ENCODE measurements at regions not wholly inside any gene's neighbourhood (a gene's known extent, or its start where the extent isn't known, plus 50 kb on each side); places are given as distances from the start of the nearest gene placed in this dataset.

GRCh38 chr1:14380408-14380807 lies 218.1 kb upstream of the KAZN start:
- TF ChIP-seq CTCF (IDR thresholded peaks at IDR 0.05; ENCODE audit: insufficient read depth, low read length, missing control alignments), result no peak
- no peak overlapping the region for H3K4me3 ChIP-seq (ENCODE audit: low read depth, low read length)
- CTCF ChIA-PET, result no interaction called here
- POLR2A ChIA-PET, result no interaction called here
- DNase-seq (ENCODE audit: low read depth, low spot score), result no peak

- CTCF ChIA-PET, result no interaction called here
- no peak overlapping the region for H3K4me3 ChIP-seq (ENCODE audit: low read depth, low read length)
- POLR2A ChIA-PET, result no interaction called here
- TF ChIP-seq CTCF (IDR thresholded peaks at IDR 0.05; ENCODE audit: insufficient read depth, low read length, missing control alignments), result no peak
- DNase-seq (ENCODE audit: low read depth, low spot score), result no peak
Observed at GRCh38 chr1:14390816-14391215, 207.7 kb upstream of the KAZN start.

- ChIA-PET CTCF (no interaction called here), POLR2A (no interaction called here)
- DNase-seq (ENCODE audit: low read depth, low spot score), result no peak
- no peak for TF ChIP-seq CTCF (IDR thresholded peaks at IDR 0.05; ENCODE audit: insufficient read depth, low read length, missing control alignments)
- no peak overlapping the region for H3K4me3 ChIP-seq (ENCODE audit: low read depth, low read length)
Observed at GRCh38 chr1:14392161-14392858, 206.2 kb upstream of the KAZN start.

GRCh38 chr1:14392859-14393365 lies 205.6 kb upstream of the KAZN start:
- DNase-seq (ENCODE audit: low read depth, low spot score), result no peak
- no peak overlapping the region for H3K4me3 ChIP-seq (ENCODE audit: low read depth, low read length)
- TF ChIP-seq CTCF (IDR thresholded peaks at IDR 0.05; ENCODE audit: insufficient read depth, low read length, missing control alignments), result no peak
- ChIA-PET POLR2A (no interaction called here), CTCF (no interaction called here)

GRCh38 chr1:14396100-14396499 lies 202.4 kb upstream of the KAZN start:
- no peak for TF ChIP-seq CTCF (IDR thresholded peaks at IDR 0.05; ENCODE audit: insufficient read depth, low read length, missing control alignments)
- no peak overlapping the region for H3K4me3 ChIP-seq (ENCODE audit: low read depth, low read length)
- CTCF ChIA-PET, result no interaction called here
- POLR2A ChIA-PET, result no interaction called here
- DNase-seq (ENCODE audit: low read depth, low spot score), result no peak

- no peak for DNase-seq (ENCODE audit: low read depth, low spot score)
- POLR2A ChIA-PET, result no interaction called here
Observed at GRCh38 chr1:14403961-14404645, 194.4 kb upstream of the KAZN start.

More at GRCh38 chr1:14403961-14404645, 194.4 kb upstream of the KAZN start:
- CTCF ChIA-PET, result no interaction called here
- H3K4me3 ChIP-seq (ENCODE audit: low read depth, low read length), result no peak overlapping the region
- no peak for TF ChIP-seq CTCF (IDR thresholded peaks at IDR 0.05; ENCODE audit: insufficient read depth, low read length, missing control alignments)
